ENCODE measurements at regions not wholly inside any gene's neighbourhood (a gene's known extent, or its start where the extent isn't known, plus 50 kb on each side); places are given as distances from the start of the nearest gene placed in this dataset.

DNA sequence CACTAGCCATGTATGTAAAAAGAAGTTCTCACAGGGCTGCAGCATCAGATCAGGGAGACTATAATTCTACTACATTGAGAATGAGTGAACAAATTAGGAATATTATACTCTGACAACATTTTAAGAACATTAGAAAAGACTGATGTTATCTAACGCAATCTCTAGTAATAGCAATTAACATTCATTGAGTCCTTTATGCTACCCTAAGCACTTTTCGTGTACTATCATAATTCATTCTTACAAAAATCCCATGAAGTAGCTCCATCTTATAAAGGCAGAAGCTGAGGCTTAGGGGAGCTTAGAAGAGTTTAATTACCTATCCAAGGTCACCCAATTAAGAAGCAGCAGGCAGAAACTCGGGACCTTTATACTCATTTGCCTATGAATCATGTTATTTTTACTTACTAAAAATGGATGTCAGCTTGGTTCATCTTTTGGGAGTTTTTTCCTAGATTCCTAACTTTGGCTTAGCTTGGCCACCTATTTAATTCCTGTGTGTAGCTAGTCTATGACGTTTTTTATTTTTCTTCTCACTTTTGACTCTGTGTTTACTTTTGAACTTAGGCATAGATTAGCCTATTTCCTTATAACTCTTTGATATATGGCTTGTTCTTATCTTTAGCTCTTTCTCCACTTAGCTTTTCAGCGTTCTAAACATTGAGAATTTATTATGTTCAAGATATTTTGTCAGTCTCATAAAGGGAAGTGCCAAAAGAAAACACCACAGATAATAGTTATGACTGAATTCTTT is 333.5 kb upstream of the DCN start:
- H3K36me3 ChIP-seq (ENCODE audit: control insufficient read depth, insufficient read depth, low read length): no peaks in the 10 kb centered on the region
- no peak for DNase-seq (ENCODE audit: extremely low read depth, insufficient read length)
- no peaks in the 10 kb centered on the region for H3K27me3 ChIP-seq (replicated peaks; ENCODE audit: control insufficient read depth, insufficient read depth, low read length)
- TF ChIP-seq, protein P1, sequence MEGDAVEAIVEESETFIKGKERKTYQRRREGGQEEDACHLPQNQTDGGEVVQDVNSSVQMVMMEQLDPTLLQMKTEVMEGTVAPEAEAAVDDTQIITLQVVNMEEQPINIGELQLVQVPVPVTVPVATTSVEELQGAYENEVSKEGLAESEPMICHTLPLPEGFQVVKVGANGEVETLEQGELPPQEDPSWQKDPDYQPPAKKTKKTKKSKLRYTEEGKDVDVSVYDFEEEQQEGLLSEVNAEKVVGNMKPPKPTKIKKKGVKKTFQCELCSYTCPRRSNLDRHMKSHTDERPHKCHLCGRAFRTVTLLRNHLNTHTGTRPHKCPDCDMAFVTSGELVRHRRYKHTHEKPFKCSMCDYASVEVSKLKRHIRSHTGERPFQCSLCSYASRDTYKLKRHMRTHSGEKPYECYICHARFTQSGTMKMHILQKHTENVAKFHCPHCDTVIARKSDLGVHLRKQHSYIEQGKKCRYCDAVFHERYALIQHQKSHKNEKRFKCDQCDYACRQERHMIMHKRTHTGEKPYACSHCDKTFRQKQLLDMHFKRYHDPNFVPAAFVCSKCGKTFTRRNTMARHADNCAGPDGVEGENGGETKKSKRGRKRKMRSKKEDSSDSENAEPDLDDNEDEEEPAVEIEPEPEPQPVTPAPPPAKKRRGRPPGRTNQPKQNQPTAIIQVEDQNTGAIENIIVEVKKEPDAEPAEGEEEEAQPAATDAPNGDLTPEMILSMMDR (IDR thresholded peaks at IDR 0.05; ENCODE audit: insufficient read depth, low read length, poor library complexity, severe bottlenecking): no peak
- no peak overlapping the region for H3K4me3 ChIP-seq (replicated peaks; ENCODE audit: low read depth, low read length)

- TF ChIP-seq, protein P1 (IDR thresholded peaks at IDR 0.05; ENCODE audit: insufficient read depth, low read length, poor library complexity, severe bottlenecking): no peak
- Histone ChIP-seq H3K4me3 (replicated peaks; ENCODE audit: low read depth, low read length) (no peak overlapping the region), H3K36me3 (ENCODE audit: control insufficient read depth, insufficient read depth, low read length) (no peaks in the 10 kb centered on the region), H3K27me3 (replicated peaks; ENCODE audit: control insufficient read depth, insufficient read depth, low read length) (no peaks in the 10 kb centered on the region)
- no peak for DNase-seq (ENCODE audit: extremely low read depth, insufficient read length)
Measured at GRCh38 chr12:91513313-91513712, 330.7 kb upstream of the DCN start.

GRCh38 chr12:91511795-91512420 is 329.3 kb upstream of the DCN start:
- TF ChIP-seq, protein P1 (IDR thresholded peaks at IDR 0.05; ENCODE audit: insufficient read depth, low read length, poor library complexity, severe bottlenecking): no peak

DNA sequence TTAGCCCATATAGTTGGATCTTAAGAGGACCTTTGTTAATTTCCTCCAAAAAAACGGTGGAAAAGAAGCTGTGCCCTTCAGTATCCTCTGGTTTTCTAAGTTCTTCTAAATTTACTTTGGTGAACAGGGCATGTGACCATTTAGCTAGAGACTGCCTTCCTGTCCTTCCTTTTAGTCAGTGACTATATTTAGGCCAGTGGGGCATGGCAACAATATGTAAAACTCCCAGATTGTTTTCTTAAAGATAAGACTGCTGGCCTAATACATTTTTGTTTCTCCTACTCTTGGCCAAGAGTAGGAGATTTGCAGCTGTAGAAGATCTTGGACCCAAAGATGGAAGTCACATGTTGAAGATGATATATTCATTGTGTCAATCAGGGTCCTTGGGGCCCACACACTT is 325.1 kb upstream of the DCN start:
- no peaks in the 10 kb centered on the region for H3K27me3 ChIP-seq (replicated peaks; ENCODE audit: control insufficient read depth, insufficient read depth, low read length)
- DNase-seq (ENCODE audit: extremely low read depth, insufficient read length): no peak
- H3K36me3 ChIP-seq (ENCODE audit: control insufficient read depth, insufficient read depth, low read length): no peaks in the 10 kb centered on the region
- H3K4me3 ChIP-seq (replicated peaks; ENCODE audit: low read depth, low read length): no peak overlapping the region
- TF ChIP-seq, protein P1 (IDR thresholded peaks at IDR 0.05; ENCODE audit: insufficient read depth, low read length, poor library complexity, severe bottlenecking): no peak

More at GRCh38 chr12:91511795-91512420, 329.3 kb upstream of the DCN start:
- H3K27me3 ChIP-seq (replicated peaks; ENCODE audit: control insufficient read depth, insufficient read depth, low read length): no peaks in the 10 kb centered on the region
- H3K4me3 ChIP-seq (replicated peaks; ENCODE audit: low read depth, low read length): no peak overlapping the region
- no peak for DNase-seq (ENCODE audit: extremely low read depth, insufficient read length)
- H3K36me3 ChIP-seq (ENCODE audit: control insufficient read depth, insufficient read depth, low read length): no peaks in the 10 kb centered on the region

DNA sequence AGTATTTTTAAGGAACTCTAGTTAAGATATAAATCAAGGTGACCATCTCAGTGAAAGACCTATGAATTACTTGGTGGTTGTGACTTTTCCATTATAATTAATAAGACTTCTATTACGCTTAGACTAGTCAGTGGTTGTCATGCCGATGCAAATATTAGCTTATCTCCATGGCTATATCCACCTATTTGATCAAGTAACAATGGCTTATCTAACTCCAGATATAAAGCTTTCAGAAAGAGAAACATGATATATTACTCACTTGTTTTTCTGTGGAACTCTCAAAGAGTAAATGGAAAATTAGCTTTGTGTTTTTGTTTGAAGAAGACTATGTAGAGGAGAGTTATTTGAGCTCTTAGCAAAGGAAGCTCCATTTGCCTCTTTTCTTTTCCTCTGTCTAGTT is 323.8 kb upstream of the DCN start:
- no peaks in the 10 kb centered on the region for H3K27me3 ChIP-seq (replicated peaks; ENCODE audit: control insufficient read depth, insufficient read depth, low read length)
- H3K36me3 ChIP-seq (ENCODE audit: control insufficient read depth, insufficient read depth, low read length): no peaks in the 10 kb centered on the region
- DNase-seq (ENCODE audit: extremely low read depth, insufficient read length): no peak
- TF ChIP-seq, protein P1 (IDR thresholded peaks at IDR 0.05; ENCODE audit: insufficient read depth, low read length, poor library complexity, severe bottlenecking): no peak
- H3K4me3 ChIP-seq (replicated peaks; ENCODE audit: low read depth, low read length): no peak overlapping the region

All from GM06990 (cell line).